HEK293 (cell line): ENCODE measurements at regions not wholly inside any gene's neighbourhood (a gene's known extent, or its start where the extent isn't known, plus 50 kb on each side); places are given as distances from the start of the nearest gene placed in this dataset.

Source experiments
- HOXA7 ChIP-seq: sonication (generic); formaldehyde crosslinking; IDR thresholded peaks from 2 replicates; pipeline ENCODE4 v1.8.1; 2022; ENCODE audit warnings: missing genetic modification reagents, borderline replicate concordance
- ZBTB21 ChIP-seq: fragments of 450-650 bp; formaldehyde crosslinking; IDR thresholded peaks from 2 replicates; pipeline ENCODE4 v1.5.1; 2017; ENCODE audit warnings: missing biosample characterization, missing genetic modification characterization
- ZNF121 ChIP-seq: fragments of 450-650 bp; formaldehyde crosslinking; IDR thresholded peaks from 2 replicates; pipeline ENCODE4 v1.5.1; 2016; ENCODE audit warnings: missing biosample characterization, missing genetic modification characterization
- TF ChIP-seq, protein P1 (sequence below): fragments of 450-650 bp; formaldehyde crosslinking; IDR thresholded peaks from 2 replicates; pipeline ENCODE4 v1.5.1; 2016; ENCODE audit warnings: missing biosample characterization, missing genetic modification characterization

DNA sequence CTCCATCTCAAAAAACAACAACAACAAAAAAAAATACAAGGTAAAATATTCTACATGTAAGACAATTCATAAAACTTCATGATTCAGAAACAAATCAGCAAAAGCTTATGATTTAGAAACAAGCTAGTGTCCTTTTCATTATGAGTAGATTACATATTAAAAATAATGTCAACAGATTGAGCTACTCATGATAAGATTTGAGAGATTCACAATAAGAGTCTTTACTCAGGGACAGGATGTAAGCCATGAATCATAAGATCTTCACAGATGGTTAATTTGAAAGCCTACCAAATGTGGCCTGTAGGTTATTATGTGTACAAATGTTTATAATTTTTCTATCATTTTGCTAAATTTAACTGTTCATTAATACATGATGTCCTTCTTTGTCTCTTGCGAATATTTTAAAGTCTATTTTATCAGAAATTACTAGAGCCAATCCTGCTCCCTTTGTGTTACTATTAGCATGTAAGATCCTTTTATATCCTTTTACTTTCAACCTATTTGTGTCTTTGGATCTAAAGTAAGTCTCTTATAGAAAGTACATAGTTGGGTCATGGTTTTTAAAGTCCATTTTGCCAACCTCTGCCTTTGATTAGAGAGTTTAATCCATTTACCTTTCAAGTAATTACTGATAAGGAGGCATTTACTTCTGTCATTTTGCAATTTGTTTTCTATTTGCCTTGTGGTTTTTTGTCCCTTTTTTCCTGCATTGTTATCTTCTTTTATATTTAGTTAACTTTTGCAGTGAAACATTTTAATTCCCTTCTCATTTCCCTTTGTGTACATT, 68.3 kb upstream of the RXFP2 start:
- TF ChIP-seq, protein P1, sequence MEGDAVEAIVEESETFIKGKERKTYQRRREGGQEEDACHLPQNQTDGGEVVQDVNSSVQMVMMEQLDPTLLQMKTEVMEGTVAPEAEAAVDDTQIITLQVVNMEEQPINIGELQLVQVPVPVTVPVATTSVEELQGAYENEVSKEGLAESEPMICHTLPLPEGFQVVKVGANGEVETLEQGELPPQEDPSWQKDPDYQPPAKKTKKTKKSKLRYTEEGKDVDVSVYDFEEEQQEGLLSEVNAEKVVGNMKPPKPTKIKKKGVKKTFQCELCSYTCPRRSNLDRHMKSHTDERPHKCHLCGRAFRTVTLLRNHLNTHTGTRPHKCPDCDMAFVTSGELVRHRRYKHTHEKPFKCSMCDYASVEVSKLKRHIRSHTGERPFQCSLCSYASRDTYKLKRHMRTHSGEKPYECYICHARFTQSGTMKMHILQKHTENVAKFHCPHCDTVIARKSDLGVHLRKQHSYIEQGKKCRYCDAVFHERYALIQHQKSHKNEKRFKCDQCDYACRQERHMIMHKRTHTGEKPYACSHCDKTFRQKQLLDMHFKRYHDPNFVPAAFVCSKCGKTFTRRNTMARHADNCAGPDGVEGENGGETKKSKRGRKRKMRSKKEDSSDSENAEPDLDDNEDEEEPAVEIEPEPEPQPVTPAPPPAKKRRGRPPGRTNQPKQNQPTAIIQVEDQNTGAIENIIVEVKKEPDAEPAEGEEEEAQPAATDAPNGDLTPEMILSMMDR (tag by site-specific recombination) = no peak
- no peak for TF ChIP-seq ZBTB21 (tag by site-specific recombination)
- no peak for TF ChIP-seq HOXA7 (CRISPR knock-in tag)
- TF ChIP-seq ZNF121 (tag by site-specific recombination) = no peak
